ENCODE measurements at regions not wholly inside any gene's neighbourhood (a gene's known extent, or its start where the extent isn't known, plus 50 kb on each side); places are given as distances from the start of the nearest gene placed in this dataset.
A peak's percentile ranks its signal among the peaks of the same experiment; 100 is the strongest.

GRCh38 chr16:81185416-81185815 lies 53.1 kb upstream of the BCO1 start:
- DNase-seq (ENCODE audit: low spot score): no peak

GRCh38 chr16:81181013-81181720 lies 57.3 kb upstream of the BCO1 start:
- DNase-seq (ENCODE audit: low spot score): peak; percentile 92

- no peak for DNase-seq (ENCODE audit: low spot score)
These were observed 57.9 kb upstream of the BCO1 start for GRCh38 chr16:81180578-81180977.

GRCh38 chr16:81179219-81179618 lies 59.3 kb upstream of the BCO1 start:
- no peak for DNase-seq (ENCODE audit: low spot score)

- DNase-seq (ENCODE audit: low spot score): peak; percentile 72
These were observed 63.1 kb upstream of the BCO1 start for GRCh38 chr16:81175325-81175891.

- DNase-seq (ENCODE audit: low spot score): no peak
These were observed 63.7 kb upstream of the BCO1 start for GRCh38 chr16:81174644-81175324.

GRCh38 chr16:81172769-81173658 lies 65.5 kb upstream of the BCO1 start:
- DNase-seq (ENCODE audit: low spot score): no peak

GRCh38 chr16:81170824-81171223 lies 67.7 kb upstream of the BCO1 start:
- no peak for DNase-seq (ENCODE audit: low spot score)

- no peak for DNase-seq (ENCODE audit: low spot score)
These were observed 70.1 kb upstream of the BCO1 start for GRCh38 chr16:81168406-81168805.

GRCh38 chr16:81167851-81168250 lies 70.6 kb upstream of the BCO1 start:
- DNase-seq (ENCODE audit: low spot score): no peak

- no peak for DNase-seq (ENCODE audit: low spot score)
These were observed 70.5 kb upstream of the GCSH start for GRCh38 chr16:81166417-81167300.

- DNase-seq (ENCODE audit: low spot score): no peak
These were observed 69.4 kb upstream of the GCSH start for GRCh38 chr16:81165411-81166097.

- no peak for DNase-seq (ENCODE audit: low spot score)
These were observed 68.8 kb upstream of the GCSH start for GRCh38 chr16:81164958-81165357.

GRCh38 chr16:81164481-81164880 lies 68.3 kb upstream of the GCSH start:
- DNase-seq (ENCODE audit: low spot score): no peak

GRCh38 chr16:81163671-81164070 lies 67.5 kb upstream of the GCSH start:
- DNase-seq (ENCODE audit: low spot score): no peak

- DNase-seq (ENCODE audit: low spot score): no peak
These were observed 62.8 kb upstream of the GCSH start for GRCh38 chr16:81158964-81159363.

GRCh38 chr16:81155769-81156168 lies 59.6 kb upstream of the GCSH start:
- no peak for DNase-seq (ENCODE audit: low spot score)

- no peak for DNase-seq (ENCODE audit: low spot score)
These were observed 55.6 kb upstream of the GCSH start for GRCh38 chr16:81151648-81152310.

GRCh38 chr16:81149614-81150013 lies 53.4 kb upstream of the GCSH start:
- DNase-seq (ENCODE audit: low spot score): no peak

- DNase-seq (ENCODE audit: low spot score): no peak
These were observed 52.1 kb upstream of the GCSH start for GRCh38 chr16:81148277-81148676.

Measured in AG20443 (cell line).